ENCODE measurements at regions not wholly inside any gene's neighbourhood (a gene's known extent, or its start where the extent isn't known, plus 50 kb on each side); places are given as distances from the start of the nearest gene placed in this dataset.

DNA sequence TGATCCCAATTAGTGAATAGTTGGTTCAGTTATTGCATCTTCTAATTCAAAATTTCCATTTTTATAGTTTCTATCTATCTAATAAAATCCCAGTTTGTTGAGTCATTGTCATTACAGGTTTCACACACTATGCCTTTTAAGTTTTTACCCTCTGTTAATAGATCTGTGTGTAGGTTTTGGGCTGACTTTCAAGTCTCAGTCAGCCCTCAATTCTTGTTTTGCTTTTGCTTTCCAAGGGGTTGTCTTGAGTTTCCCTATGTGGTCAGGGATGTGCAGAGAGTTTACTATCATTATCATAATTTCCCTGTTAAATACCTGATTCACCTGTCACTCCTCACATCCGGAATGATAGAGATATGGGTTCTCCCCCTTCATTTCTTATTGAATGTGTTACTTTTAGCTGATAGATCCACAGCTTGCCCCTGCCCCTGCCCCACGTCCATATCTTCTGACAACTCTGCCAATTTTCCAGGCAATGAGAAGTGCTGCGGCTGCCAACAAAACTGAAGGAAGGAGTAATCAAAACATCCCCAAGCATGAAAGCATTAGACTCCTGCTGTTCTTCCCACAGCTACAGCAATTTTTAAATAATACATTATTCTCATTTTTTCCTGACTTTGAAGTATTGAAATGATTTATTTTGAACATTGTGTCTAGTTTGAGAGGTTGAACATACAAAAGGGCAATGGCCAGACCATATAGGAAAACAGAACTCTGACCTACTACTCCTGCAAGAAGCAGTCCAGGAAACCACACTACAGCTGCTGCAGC, 1064.8 kb downstream of the SUCLG1 start:
- TF ChIP-seq ZFP3 (tag by site-specific recombination; IDR thresholded peaks at IDR 0.05; ENCODE audit: low read depth) (no peak), ZNF404 (tag by site-specific recombination; IDR thresholded peaks at IDR 0.05) (no peak), ZIC2 (tag by site-specific recombination; IDR thresholded peaks at IDR 0.05) (no peak), ZXDB (tag by site-specific recombination; IDR thresholded peaks at IDR 0.05) (no peak), KLF16 (tag by site-specific recombination; IDR thresholded peaks at IDR 0.05) (no peak), ZNF10 (tag by site-specific recombination; IDR thresholded peaks at IDR 0.05) (no peak), YY1 (tag by site-specific recombination; IDR thresholded peaks at IDR 0.05) (no peak), ZNF174 (tag by site-specific recombination; IDR thresholded peaks at IDR 0.05) (no peak), ZBTB20 (tag by site-specific recombination; IDR thresholded peaks at IDR 0.05) (no peak), ZNF302 (tag by site-specific recombination; IDR thresholded peaks at IDR 0.05; ENCODE audit: low read depth) (no peak)
- TF ChIP-seq, protein P1, sequence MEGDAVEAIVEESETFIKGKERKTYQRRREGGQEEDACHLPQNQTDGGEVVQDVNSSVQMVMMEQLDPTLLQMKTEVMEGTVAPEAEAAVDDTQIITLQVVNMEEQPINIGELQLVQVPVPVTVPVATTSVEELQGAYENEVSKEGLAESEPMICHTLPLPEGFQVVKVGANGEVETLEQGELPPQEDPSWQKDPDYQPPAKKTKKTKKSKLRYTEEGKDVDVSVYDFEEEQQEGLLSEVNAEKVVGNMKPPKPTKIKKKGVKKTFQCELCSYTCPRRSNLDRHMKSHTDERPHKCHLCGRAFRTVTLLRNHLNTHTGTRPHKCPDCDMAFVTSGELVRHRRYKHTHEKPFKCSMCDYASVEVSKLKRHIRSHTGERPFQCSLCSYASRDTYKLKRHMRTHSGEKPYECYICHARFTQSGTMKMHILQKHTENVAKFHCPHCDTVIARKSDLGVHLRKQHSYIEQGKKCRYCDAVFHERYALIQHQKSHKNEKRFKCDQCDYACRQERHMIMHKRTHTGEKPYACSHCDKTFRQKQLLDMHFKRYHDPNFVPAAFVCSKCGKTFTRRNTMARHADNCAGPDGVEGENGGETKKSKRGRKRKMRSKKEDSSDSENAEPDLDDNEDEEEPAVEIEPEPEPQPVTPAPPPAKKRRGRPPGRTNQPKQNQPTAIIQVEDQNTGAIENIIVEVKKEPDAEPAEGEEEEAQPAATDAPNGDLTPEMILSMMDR (tag by site-specific recombination; IDR thresholded peaks at IDR 0.05): no peak
- TF ChIP-seq, protein P2, sequence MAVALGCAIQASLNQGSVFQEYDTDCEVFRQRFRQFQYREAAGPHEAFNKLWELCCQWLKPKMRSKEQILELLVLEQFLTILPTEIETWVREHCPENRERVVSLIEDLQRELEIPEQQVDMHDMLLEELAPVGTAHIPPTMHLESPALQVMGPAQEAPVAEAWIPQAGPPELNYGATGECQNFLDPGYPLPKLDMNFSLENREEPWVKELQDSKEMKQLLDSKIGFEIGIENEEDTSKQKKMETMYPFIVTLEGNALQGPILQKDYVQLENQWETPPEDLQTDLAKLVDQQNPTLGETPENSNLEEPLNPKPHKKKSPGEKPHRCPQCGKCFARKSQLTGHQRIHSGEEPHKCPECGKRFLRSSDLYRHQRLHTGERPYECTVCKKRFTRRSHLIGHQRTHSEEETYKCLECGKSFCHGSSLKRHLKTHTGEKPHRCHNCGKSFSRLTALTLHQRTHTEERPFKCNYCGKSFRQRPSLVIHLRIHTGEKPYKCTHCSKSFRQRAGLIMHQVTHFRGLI (tag by site-specific recombination; IDR thresholded peaks at IDR 0.05): no peak
- TF ChIP-seq, protein P3, sequence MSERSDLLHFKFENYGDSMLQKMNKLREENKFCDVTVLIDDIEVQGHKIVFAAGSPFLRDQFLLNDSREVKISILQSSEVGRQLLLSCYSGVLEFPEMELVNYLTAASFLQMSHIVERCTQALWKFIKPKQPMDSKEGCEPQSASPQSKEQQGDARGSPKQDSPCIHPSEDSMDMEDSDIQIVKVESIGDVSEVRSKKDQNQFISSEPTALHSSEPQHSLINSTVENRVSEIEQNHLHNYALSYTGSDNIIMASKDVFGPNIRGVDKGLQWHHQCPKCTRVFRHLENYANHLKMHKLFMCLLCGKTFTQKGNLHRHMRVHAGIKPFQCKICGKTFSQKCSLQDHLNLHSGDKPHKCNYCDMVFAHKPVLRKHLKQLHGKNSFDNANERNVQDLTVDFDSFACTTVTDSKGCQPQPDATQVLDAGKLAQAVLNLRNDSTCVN (tag by site-specific recombination; optimal IDR thresholded peaks at IDR 0.05): no peak

Data from HEK293 (cell line).